GM19395 (cell line): ENCODE measurements at regions not wholly inside any gene's neighbourhood (a gene's known extent, or its start where the extent isn't known, plus 50 kb on each side); places are given as distances from the start of the nearest gene placed in this dataset.

ENCODE experiments used
- ATAC-seq: cut with Tn5 transposase; IDR thresholded peaks from one replicate; pipeline ENCODE4 v1.9.1; 2021; ENCODE audit warnings: mild to moderate bottlenecking, moderate library complexity; ENCODE audit not compliant: unreplicated experiment

DNA sequence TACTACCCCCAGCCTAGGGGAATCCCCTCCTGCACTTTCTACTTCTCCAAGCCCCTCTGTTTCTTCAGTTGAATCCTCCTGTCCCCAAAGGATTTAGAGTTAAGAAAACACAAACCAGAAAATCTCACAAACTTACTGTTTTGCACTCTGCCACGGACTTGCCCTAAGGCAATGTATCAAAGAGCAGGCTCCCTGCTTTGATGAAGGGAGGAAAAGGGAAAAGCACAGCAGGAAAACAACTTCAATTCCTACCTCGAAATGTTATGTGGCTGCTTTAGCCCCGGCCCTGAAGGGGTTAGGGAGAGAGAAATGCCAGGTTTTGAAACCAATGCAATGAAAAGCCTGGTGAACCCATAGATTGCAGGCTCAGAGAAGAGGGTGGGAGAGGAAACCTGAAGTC, 254.7 kb downstream of the MAN2A1 start:
- ATAC-seq, result no peak

DNA sequence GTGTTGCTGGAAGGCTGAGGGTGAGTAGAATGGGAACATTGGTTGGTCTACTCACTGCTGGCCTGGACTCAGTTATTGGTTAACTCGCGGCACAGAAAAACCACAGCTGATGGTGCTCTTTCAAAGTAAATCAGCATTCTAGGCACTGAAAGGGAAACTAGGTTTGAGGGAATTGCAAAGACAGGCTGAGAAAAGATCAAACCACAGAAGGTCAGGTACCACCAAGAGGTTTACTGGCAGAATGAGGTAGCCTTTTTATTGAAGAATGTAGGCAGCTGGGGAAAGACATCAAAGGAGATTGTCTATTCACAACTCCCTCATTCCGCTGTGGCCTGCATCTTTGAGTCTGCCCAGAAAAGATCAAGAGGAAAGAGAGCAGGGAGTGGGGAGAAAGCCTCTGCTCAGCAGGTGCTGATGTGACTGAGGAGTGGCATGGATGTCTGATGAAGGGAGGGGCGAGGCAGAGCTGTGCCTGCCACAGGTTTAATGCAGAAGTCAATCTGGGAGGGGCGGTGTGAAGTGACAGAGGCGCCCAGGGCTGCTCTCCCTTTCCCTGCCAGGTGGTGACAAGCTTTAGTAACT, 255.5 kb downstream of the MAN2A1 start:
- peak; percentile 87 for ATAC-seq

- ATAC-seq, result no peak
Measured at GRCh38 chr5:109945723-109946480, 256.2 kb downstream of the MAN2A1 start.

DNA sequence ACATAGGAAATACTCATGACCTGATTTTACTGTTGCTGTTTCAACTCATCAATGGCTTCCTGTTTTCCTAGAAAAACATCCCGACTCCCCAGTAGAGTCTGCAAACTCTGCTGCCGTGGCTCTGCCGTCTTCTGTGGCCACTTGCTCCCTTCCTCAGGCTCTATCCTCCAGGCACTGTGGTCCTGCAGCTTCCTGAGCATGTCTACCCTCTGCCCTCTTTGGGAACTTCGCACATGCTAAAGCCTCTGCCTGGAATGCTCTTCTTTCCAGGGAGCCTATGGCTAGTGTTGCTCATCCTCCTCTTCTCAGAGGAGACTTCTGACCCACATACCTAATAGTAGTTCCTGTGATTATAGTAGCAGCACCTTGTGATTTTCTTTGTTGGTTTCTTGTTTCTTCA, 256.9 kb downstream of the MAN2A1 start:
- no peak for ATAC-seq

DNA sequence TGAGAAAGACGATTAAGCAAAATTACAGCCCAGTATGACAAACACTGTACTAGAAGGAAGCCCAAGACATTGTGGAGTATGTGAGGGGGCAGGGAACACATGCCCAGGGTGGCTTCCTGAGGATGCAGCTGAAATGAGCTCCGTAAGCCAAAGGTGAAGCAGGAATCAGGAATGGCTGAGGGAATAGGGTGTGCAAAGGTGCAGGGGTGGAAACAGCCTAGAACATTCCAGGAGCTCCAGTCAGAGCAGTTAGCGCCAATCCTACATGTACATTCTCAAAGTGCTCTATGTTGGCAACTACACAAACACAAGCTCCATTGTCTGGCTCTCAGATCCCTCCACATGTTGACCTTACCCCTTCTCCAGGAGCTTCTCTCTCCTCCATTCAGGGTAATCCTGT, 257.9 kb downstream of the MAN2A1 start:
- no peak for ATAC-seq

DNA sequence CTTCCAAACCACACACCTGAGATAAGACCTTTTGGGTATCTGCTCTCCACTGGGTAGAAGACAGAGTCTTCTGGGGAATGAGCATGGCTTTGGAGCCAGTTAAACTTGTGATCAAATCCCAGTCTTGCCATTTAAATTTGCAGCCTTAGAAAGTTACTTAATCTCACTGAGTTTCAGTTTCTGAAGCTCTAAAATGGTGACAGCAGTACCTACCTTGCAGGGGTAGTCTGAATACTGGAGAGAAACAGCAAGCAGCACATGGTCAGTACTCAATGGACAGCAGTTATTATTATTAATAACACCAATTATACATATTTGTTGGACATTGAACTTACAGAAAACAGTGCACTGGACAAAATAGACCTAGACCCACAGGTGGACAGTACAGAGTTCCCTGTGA, 260.9 kb downstream of the MAN2A1 start:
- no peak for ATAC-seq

DNA sequence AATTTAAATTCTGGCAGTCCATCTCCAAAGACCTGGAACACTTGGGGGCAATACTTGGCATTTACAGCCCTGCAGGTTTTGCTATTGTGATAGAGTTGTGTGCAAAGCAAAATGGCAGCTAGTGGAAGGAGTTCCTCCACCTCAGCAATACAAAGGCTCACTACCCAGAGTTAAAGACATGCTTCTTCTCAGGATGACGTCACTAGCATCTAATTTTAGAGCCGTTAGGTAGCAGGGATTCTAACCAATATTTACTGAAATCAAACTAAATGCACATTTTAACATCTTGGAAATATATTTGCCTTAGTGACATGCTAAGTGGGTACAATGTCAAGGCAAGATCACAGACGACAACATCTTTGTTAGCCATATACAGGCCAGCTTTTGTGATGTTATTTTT, 261.6 kb downstream of the MAN2A1 start:
- ATAC-seq, result no peak

GRCh38 chr5:109951758-109952157, 262.0 kb downstream of the MAN2A1 start:
- ATAC-seq, result no peak

- no peak for ATAC-seq
Measured at GRCh38 chr5:109953761-109954160, 264.0 kb downstream of the MAN2A1 start.

- no peak for ATAC-seq
Measured at GRCh38 chr5:109956884-109957283, 267.2 kb downstream of the MAN2A1 start.

DNA sequence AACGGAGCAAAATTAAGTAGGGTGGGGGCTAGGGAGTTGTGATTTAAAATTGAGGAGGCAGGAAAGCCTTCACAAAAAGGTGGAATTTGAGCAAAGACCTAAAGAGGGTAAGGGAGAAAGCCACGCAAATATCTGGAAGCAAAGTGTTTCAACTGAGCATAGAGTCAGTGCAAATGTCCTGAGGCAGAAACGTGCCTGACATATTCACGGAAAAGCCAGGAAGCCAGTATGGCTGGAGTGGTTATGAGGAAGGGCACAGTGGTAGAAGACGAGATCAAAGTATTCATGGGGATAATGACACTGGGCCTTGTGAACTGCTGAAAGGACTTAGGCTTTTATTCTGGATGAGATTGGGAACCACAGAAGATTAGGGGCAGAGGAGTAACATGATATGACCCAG, 268.4 kb downstream of the MAN2A1 start:
- no peak for ATAC-seq

DNA sequence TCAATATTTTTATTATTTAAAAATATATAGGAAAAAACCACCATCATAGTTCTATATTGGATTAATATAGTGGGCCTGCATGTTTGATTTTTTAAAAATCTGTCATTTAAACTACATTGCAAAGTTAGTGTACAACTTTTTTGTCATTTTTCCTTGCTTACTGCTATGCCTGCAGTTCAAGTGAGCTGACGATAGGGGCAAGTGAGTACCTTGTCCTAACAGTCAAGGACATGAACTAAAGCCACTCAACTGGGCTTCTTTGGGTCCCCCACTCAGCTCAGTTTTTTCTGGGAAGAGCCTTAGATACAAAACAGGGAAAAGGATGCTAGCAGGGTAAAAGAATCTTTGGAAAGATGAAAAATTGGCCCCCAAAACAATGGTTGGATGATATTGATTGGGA, 269.9 kb downstream of the MAN2A1 start:
- ATAC-seq, result no peak

DNA sequence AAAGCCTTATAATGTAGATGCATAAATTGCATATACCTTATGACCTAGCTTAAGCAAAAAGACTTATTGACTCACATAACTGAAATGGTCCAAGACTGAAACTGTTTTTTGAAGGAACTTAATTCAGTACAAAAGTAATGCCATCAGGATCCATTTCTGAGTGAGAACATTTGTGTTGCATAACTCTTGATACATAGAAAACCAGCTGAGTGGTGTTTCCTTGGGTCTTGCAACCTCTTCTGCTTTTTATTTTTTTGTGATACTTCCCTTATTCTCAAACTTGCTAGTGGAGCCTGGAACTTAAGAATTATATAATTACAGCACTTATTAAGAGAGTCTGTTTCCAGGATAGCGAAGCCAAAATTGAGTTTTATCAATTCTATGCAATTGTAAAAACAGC, 272.0 kb downstream of the MAN2A1 start:
- no peak for ATAC-seq

GRCh38 chr5:109962882-109963603, 273.3 kb downstream of the MAN2A1 start:
- no peak for ATAC-seq

DNA sequence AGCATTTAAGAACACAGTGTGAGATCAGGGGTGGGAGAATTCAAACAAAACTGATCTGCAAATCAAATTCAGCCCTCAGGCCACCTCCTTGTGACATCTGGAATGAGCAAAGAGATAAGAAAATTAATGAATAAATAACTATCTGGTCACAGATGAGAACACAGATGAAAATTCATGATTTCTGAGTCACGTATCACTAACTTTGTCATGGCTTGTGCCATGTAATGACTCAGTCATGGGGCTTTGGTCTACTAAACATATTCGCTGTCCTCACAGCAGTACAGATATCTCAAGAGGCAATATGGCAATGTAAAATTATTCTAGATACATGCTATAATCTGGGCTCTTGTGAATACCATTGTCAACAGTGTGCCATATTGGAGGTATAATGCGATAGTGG, 274.4 kb downstream of the MAN2A1 start:
- no peak for ATAC-seq

- ATAC-seq, result no peak
Measured at GRCh38 chr5:109965634-109966033, 275.9 kb downstream of the MAN2A1 start.

- no peak for ATAC-seq
Measured at GRCh38 chr5:109971968-109972367, 282.2 kb downstream of the MAN2A1 start.

GRCh38 chr5:109981979-109982378, 292.3 kb downstream of the MAN2A1 start:
- ATAC-seq, result no peak

GRCh38 chr5:109982966-109983534, 293.3 kb downstream of the MAN2A1 start:
- no peak for ATAC-seq

- ATAC-seq, result no peak
Measured at GRCh38 chr5:109986726-109987125, 297.0 kb downstream of the MAN2A1 start.

GRCh38 chr5:109987355-109987754, 297.6 kb downstream of the MAN2A1 start:
- no peak for ATAC-seq

GRCh38 chr5:109987970-109988369, 298.2 kb downstream of the MAN2A1 start:
- no peak for ATAC-seq
